HCT116 (cell line): ENCODE measurements at regions not wholly inside any gene's neighbourhood (a gene's known extent, or its start where the extent isn't known, plus 50 kb on each side); places are given as distances from the start of the nearest gene placed in this dataset.

Source experiments
- ATAC-seq: fragments of 200-7000 bp; cut with Tn5 transposase; 2 replicates; pipeline ENCODE4 v1.9.1; 2020; ENCODE audit warnings: mild to moderate bottlenecking, moderate library complexity
- BruUV-seq: library from RNA; stranded (reverse); fragments of 400-500 nt; replicated peaks from 2 replicates; lab custom pipeline; 2021; lab: Mats Ljungman, UMichigan
- CTCF ChIA-PET: fragments of 300-600 bp; sonication (Branson Sonifier 250); formaldehyde crosslinking; loops from one replicate; lab custom pipeline; 2021; ENCODE audit warnings: antibody characterized with exemption; lab: Charles Lee
- POLR2A ChIA-PET: fragments of 300-600, 350-600 bp; sonication (Branson Sonifier 250); formaldehyde crosslinking; loops from one replicate; lab custom pipeline; 2021; ENCODE audit warnings: antibody characterized with exemption; lab: Charles Lee
- RAD21 ChIA-PET, 2 experiments: fragments of 300-600 bp; sonication (Branson Sonifier 250); formaldehyde crosslinking; loops; one replicate each; lab custom pipeline; 2023; ENCODE audit warnings: low total read pairs in 2 of 2; ENCODE audit not compliant: uncharacterized antibody in 2 of 2, unreplicated experiment in 2 of 2, low non-redundant PET in 1 of 2; lab: Charles Lee
- DNase-seq: peaks from one replicate; pipeline ENCODE4 v3.0.0-alpha.2; 2010; ENCODE audit warnings: low read depth, low spot score
- H2AFZ ChIP-seq: fragments of 200-600 bp; shearing (Covaris generic), sonication (generic); 2 replicates; pipeline ENCODE4 v1.6.1; 2017; ENCODE audit warnings: low read depth, mixed run types, mixed read lengths, antibody characterized with exemption, low read length; ENCODE audit not compliant: poor library complexity, severe bottlenecking
- H3K27ac ChIP-seq: 2 replicates; pipeline ENCODE4 v1.5.1; 2012; ENCODE audit warnings: low read depth, low read length
- H3K27me3 ChIP-seq: fragments of 200-600 bp; sonication (generic); 2 replicates; pipeline ENCODE4 v1.6.1; 2016; ENCODE audit warnings: mixed run types, low read length, mixed read lengths; ENCODE audit not compliant: insufficient read depth
- H3K36me3 ChIP-seq, 2 experiments: fragments of 200-500 bp in 1 of 2; fragments of 200-600 bp in 1 of 2; sonication (Bioruptor generic) in 1 of 2; sonication (generic) in 1 of 2; 2 replicates each; pipeline versions ENCODE4 v1.5.1 to v1.6.1; 2014 to 2016; ENCODE audit warnings: low read length in 2 of 2, inconsistent platforms in 1 of 2, mixed read lengths in 1 of 2, mixed run types in 1 of 2; ENCODE audit not compliant: insufficient read depth in 2 of 2, control insufficient read depth in 1 of 2
- H3K4me1 ChIP-seq, 2 experiments: fragments of 200-600 bp in 1 of 2; sonication (generic) in 1 of 2; 2 replicates each; pipeline versions ENCODE4 v1.5.1 to v1.6.1; 2012 to 2017; ENCODE audit warnings: low read length in 2 of 2, inconsistent platforms in 1 of 2, mild to moderate bottlenecking in 1 of 2, mixed read lengths in 1 of 2, mixed run types in 1 of 2, moderate library complexity in 1 of 2; ENCODE audit not compliant: insufficient read depth in 2 of 2, control insufficient read depth in 1 of 2
- H3K4me2 ChIP-seq: fragments of 200-600 bp; sonication (generic); 2 replicates; pipeline ENCODE4 v1.6.1; 2017; ENCODE audit warnings: mixed run types, low read length, mixed read lengths
- H3K4me3 ChIP-seq, 2 experiments: fragments of 200-600 bp in 1 of 2; sonication (generic) in 1 of 2; replicated peaks in 1 of 2; 2 replicates each; pipeline ENCODE4 v1.5.1; 2011 to 2016; ENCODE audit warnings: low read length in 2 of 2, control low read depth in 1 of 2, low read depth in 1 of 2, mild to moderate bottlenecking in 1 of 2, mixed read lengths in 1 of 2, mixed run types in 1 of 2
- H3K79me2 ChIP-seq: fragments of 200-600 bp; sonication (generic); 2 replicates; pipeline ENCODE4 v1.6.1; 2017; ENCODE audit warnings: mild to moderate bottlenecking, mixed run types, low read length, moderate library complexity, mixed read lengths; ENCODE audit not compliant: insufficient read depth
- H3K9ac ChIP-seq: fragments of 200-600 bp; sonication (generic); 2 replicates; pipeline ENCODE4 v1.6.1; 2016; ENCODE audit warnings: low read length, mixed read lengths
- H3K9me2 ChIP-seq: fragments of 200-600 bp; sonication (generic), shearing (Covaris generic); 2 replicates; pipeline ENCODE4 v1.6.1; 2017; ENCODE audit warnings: mixed run types, mild to moderate bottlenecking, moderate library complexity; ENCODE audit not compliant: insufficient read depth
- H3K9me3 ChIP-seq, 2 experiments: fragments of 200-500 bp in 1 of 2; fragments of 200-600 bp in 1 of 2; sonication (Bioruptor generic) in 1 of 2; sonication (generic) in 1 of 2; 2 replicates each; pipeline ENCODE4 v1.6.1; 2014 to 2017; ENCODE audit warnings: low read length in 2 of 2, mixed read lengths in 2 of 2, inconsistent platforms in 1 of 2, low read depth in 1 of 2, mild to moderate bottlenecking in 1 of 2, mixed run types in 1 of 2, moderate library complexity in 1 of 2; ENCODE audit not compliant: control insufficient read depth in 1 of 2, insufficient read depth in 1 of 2
- H4K20me1 ChIP-seq: fragments of 200-600 bp; sonication (generic), shearing (Covaris generic); 2 replicates; pipeline ENCODE4 v1.6.1; 2017; ENCODE audit warnings: mixed run types, mild to moderate bottlenecking, moderate library complexity; ENCODE audit not compliant: insufficient read depth
- ATF3 ChIP-seq: IDR thresholded peaks from 2 replicates; pipeline ENCODE4 v1.6.1; 2012
- CBX3 ChIP-seq: IDR thresholded peaks from 2 replicates; pipeline ENCODE4 v1.6.1; 2012; ENCODE audit warnings: low read depth
- CEBPB ChIP-seq: IDR thresholded peaks from 2 replicates; pipeline ENCODE4 v1.6.1; 2012; ENCODE audit warnings: low read depth
- EGR1 ChIP-seq: IDR thresholded peaks from 2 replicates; pipeline ENCODE4 v1.6.1; 2012; ENCODE audit warnings: low read depth
- ELF1 ChIP-seq: IDR thresholded peaks from 2 replicates; pipeline ENCODE4 v1.6.1; 2012; ENCODE audit warnings: low read depth, borderline replicate concordance
- EZH2 ChIP-seq: fragments of 200-600 bp; sonication (generic); IDR thresholded peaks from 2 replicates; pipeline ENCODE4 v1.6.1; 2017; ENCODE audit warnings: antibody characterized with exemption, mixed run types
- EZH2phosphoT487 ChIP-seq: fragments of 200-600 bp; IDR thresholded peaks from 2 replicates; pipeline ENCODE4 v1.6.1; 2018; ENCODE audit warnings: antibody characterized with exemption, borderline replicate concordance
- FOSL1 ChIP-seq: IDR thresholded peaks from 2 replicates; pipeline ENCODE4 v1.6.1; 2012; ENCODE audit warnings: low read depth
- JUND ChIP-seq: IDR thresholded peaks from 2 replicates; pipeline ENCODE4 v1.6.1; 2012
- MAX ChIP-seq: IDR thresholded peaks from 2 replicates; pipeline ENCODE4 v1.6.1; 2012
- POLR2A ChIP-seq: IDR thresholded peaks from 2 replicates; pipeline ENCODE4 v1.7.0; 2011; ENCODE audit warnings: borderline replicate concordance; ENCODE audit not compliant: insufficient read depth, insufficient read length; ENCODE audit errors: extremely low read depth
- POLR2AphosphoS5 ChIP-seq: IDR thresholded peaks from 2 replicates; pipeline ENCODE4 v1.6.1; 2011; ENCODE audit warnings: mild to moderate bottlenecking, low read depth, low read length, moderate library complexity
- RAD21 ChIP-seq: IDR thresholded peaks from 2 replicates; pipeline ENCODE4 v1.6.1; 2012; ENCODE audit warnings: low read depth, mild to moderate bottlenecking
- REST ChIP-seq: IDR thresholded peaks from 2 replicates; pipeline ENCODE4 v1.6.1; 2012; ENCODE audit warnings: low read depth
- SP1 ChIP-seq: IDR thresholded peaks from 2 replicates; pipeline ENCODE4 v1.6.1; 2012; ENCODE audit warnings: low read depth
- SRF ChIP-seq: IDR thresholded peaks from 2 replicates; pipeline ENCODE4 v1.6.1; 2012; ENCODE audit warnings: low read depth
- TCF7L2 ChIP-seq: IDR thresholded peaks from 2 replicates; pipeline ENCODE4 v1.7.0; 2011; ENCODE audit warnings: borderline replicate concordance, inconsistent platforms; ENCODE audit not compliant: insufficient read depth, insufficient read length; ENCODE audit errors: extremely low read depth
- YY1 ChIP-seq: IDR thresholded peaks from 2 replicates; pipeline ENCODE4 v1.6.1; 2011; ENCODE audit warnings: low read length, low read depth, moderate library complexity, mild to moderate bottlenecking; ENCODE audit not compliant: insufficient replicate concordance; ENCODE audit errors: extremely low read depth
- ZFX ChIP-seq: fragments of 450-650 bp; IDR thresholded peaks from 2 replicates; pipeline ENCODE4 v1.6.1; 2017
- ZNF274 ChIP-seq: fragments of 200-500 bp; sonication (Bioruptor generic); IDR thresholded peaks from 2 replicates; pipeline ENCODE4 v1.6.1; 2014; ENCODE audit warnings: mild to moderate bottlenecking, low read depth, low read length, inconsistent platforms
- intact Hi-C: fragments of 100-400 bp; cut with micrococcal nuclease; formaldehyde crosslinking; loops from 2 replicates; pipeline ENCODE4 v1.10.0; 2022

GRCh38 chrX:86917959-86918358 lies 599.6 kb upstream of the KLHL4 start:
- Histone ChIP-seq H3K4me3 (no peak overlapping the region), H3K4me2 (no peak overlapping the region), H2AFZ (no peak overlapping the region), H4K20me1 (no peaks in the 10 kb centered on the region), H3K79me2 (no peaks in the 10 kb centered on the region), H3K4me1 (no peaks in the 10 kb centered on the region), H3K27ac (no peak overlapping the region), H3K9ac (no peak overlapping the region), H3K27me3 (no peaks in the 10 kb centered on the region), H3K36me3 (no peaks in the 10 kb centered on the region), H3K9me3 (no peaks in the 10 kb centered on the region), H3K9me2 (no peaks in the 10 kb centered on the region)
- DNase-seq (no peak), ATAC-seq (no peak)
- BruUV-seq: no TSS peak
- ChIA-PET CTCF (no interaction called here), POLR2A (no interaction called here), RAD21 (no interaction called here)
- intact Hi-C loops: no loop called here
- TF ChIP-seq ZFX: no peak
- TF ChIP-seq REST: no peak
- no peak for TF ChIP-seq MAX
- TF ChIP-seq ZNF274: no peak
- no peak for TF ChIP-seq TCF7L2
- TF ChIP-seq JUND: no peak
- no peak for TF ChIP-seq YY1
- no peak for TF ChIP-seq EZH2
- no peak for TF ChIP-seq SP1
- TF ChIP-seq FOSL1: no peak
- TF ChIP-seq POLR2A: no peak
- no peak for TF ChIP-seq CEBPB
- TF ChIP-seq CBX3: no peak
- TF ChIP-seq RAD21: no peak
- no peak for TF ChIP-seq POLR2AphosphoS5
- no peak for TF ChIP-seq EZH2phosphoT487
- TF ChIP-seq ELF1: no peak
- TF ChIP-seq SRF: no peak
- TF ChIP-seq ATF3: no peak
- TF ChIP-seq EGR1: no peak
